T-cell (primary cell): ENCODE measurements at regions not wholly inside any gene's neighbourhood (a gene's known extent, or its start where the extent isn't known, plus 50 kb on each side); places are given as distances from the start of the nearest gene placed in this dataset.

ENCODE experiments used
- ATAC-seq, 4 experiments: fragments of 200-7000 bp in 3 of 4; fragments of 150-1000 bp in 1 of 4; cut with Tn5 transposase; replicated peaks in 1 of 4; 1 replicate in 3 of 4; 2 replicates in 1 of 4; pipeline ENCODE4 v1.10.0; 2021; ENCODE audit warnings: moderate library complexity in 3 of 4, mild to moderate bottlenecking in 2 of 4, moderate number of reproducible peaks in 1 of 4
- CTCF ChIA-PET, 2 donors: fragments of 300-600 bp; sonication (Branson Sonifier 250); formaldehyde crosslinking; loops; one replicate each; lab custom pipeline; 2022; ENCODE audit warnings: antibody characterized with exemption in 2 of 2; lab: Charles Lee
- POLR2A ChIA-PET, 2 donors: fragments of 300-600 bp; sonication (Branson Sonifier 250); formaldehyde crosslinking; loops; one replicate each; lab custom pipeline; 2022; ENCODE audit warnings: antibody characterized with exemption in 2 of 2; lab: Charles Lee
- DNase-seq, 35 experiments: peaks; one replicate each; pipeline versions ENCODE4 v3.0.0 to v3.0.0-alpha.2; 2013 to 2023
- H3K27ac ChIP-seq: one replicate; pipeline ENCODE4 v1.5.1; 2013; ENCODE audit warnings: low read length
- H3K27me3 ChIP-seq, 2 experiments: replicated peaks in 1 of 2; 1 replicate in 1 of 2; 2 replicates in 1 of 2; pipeline versions ENCODE4 v1.6.1 to v1.7.0; 2013; ENCODE audit warnings: low read length in 1 of 2, mixed read lengths in 1 of 2; ENCODE audit not compliant: control insufficient read depth in 2 of 2, insufficient read depth in 2 of 2; ENCODE audit errors: extremely low read depth in 1 of 2
- H3K36me3 ChIP-seq, 2 donors: 1 replicate in 1 of 2; 2 replicates in 1 of 2; pipeline versions ENCODE4 v1.6.1 to v1.7.0; 2013; ENCODE audit warnings: low read length in 1 of 2; ENCODE audit not compliant: control insufficient read depth in 2 of 2, insufficient read depth in 1 of 2; ENCODE audit errors: extremely low read depth in 1 of 2
- H3K4me1 ChIP-seq, 2 experiments: 1 replicate in 1 of 2; 2 replicates in 1 of 2; pipeline versions ENCODE4 v1.6.1 to v1.7.0; 2013; ENCODE audit warnings: low read length in 2 of 2, mixed read lengths in 1 of 2; ENCODE audit not compliant: insufficient read depth in 2 of 2, control insufficient read depth in 1 of 2; ENCODE audit errors: extremely low read depth in 1 of 2
- H3K4me3 ChIP-seq, 2 donors: 1 replicate in 1 of 2; 2 replicates in 1 of 2; pipeline versions ENCODE4 v1.5.1 to v1.7.0; 2013; ENCODE audit warnings: mild to moderate bottlenecking in 2 of 2, low read length in 1 of 2, moderate library complexity in 1 of 2; ENCODE audit not compliant: control insufficient read depth in 1 of 2; ENCODE audit errors: extremely low read depth in 1 of 2
- H3K9me3 ChIP-seq: 2 replicates; pipeline ENCODE4 v1.7.0; 2013
- H3K27ac Mint-ChIP-seq, 2 donors: one replicate each; pipeline ENCODE4 v1.8.0; 2020 to 2021; ENCODE audit warnings: mild to moderate bottlenecking in 2 of 2, mixed read lengths in 2 of 2
- H3K27me3 Mint-ChIP-seq, 2 donors: one replicate each; pipeline ENCODE4 v1.8.0; 2021 to 2022; ENCODE audit warnings: mixed read lengths in 2 of 2
- H3K36me3 Mint-ChIP-seq: one replicate; pipeline ENCODE4 v1.8.0; 2021; ENCODE audit warnings: mixed read lengths
- H3K4me1 Mint-ChIP-seq, 3 donors: one replicate each; pipeline ENCODE4 v1.8.0; 2020 to 2022; ENCODE audit warnings: mixed read lengths in 3 of 3, mild to moderate bottlenecking in 1 of 3
- H3K4me3 Mint-ChIP-seq, 3 donors: one replicate each; pipeline ENCODE4 v1.8.0; 2020 to 2022; ENCODE audit warnings: mild to moderate bottlenecking in 3 of 3, mixed read lengths in 3 of 3, moderate library complexity in 3 of 3
- H3K9me3 Mint-ChIP-seq, 3 donors: one replicate each; pipeline ENCODE4 v1.8.0; 2020 to 2022; ENCODE audit warnings: mixed read lengths in 3 of 3
- WGBS: methylation state at CpG from one replicate; pipeline ENCODE4 v1.1.5; 2013; ENCODE audit warnings: missing lambda C conversion rate; ENCODE audit not compliant: insufficient coverage; 5-methylcytosine and 5-hydroxymethylcytosine counted together

- no peak for ATAC-seq
- Mint-ChIP-seq H3K27ac (no peak overlapping the region), H3K27me3 (peaks cover 0 to 6% of the 10 kb centered on the region in 2 donors), H3K4me1 (no peaks in the 10 kb centered on the region), H3K4me3 (no peak overlapping the region), H3K9me3 (peaks cover 3 to 13% (median 8%) of the 10 kb centered on the region in 3 donors), H3K36me3 (no peaks in the 10 kb centered on the region)
- Histone ChIP-seq H3K4me1 (no peaks in the 10 kb centered on the region), H3K4me3 (no peak overlapping the region), H3K27ac (no peak overlapping the region), H3K9me3 (no peaks in the 10 kb centered on the region), H3K36me3 (no peaks in the 10 kb centered on the region), H3K27me3 (no peaks in the 10 kb centered on the region)
- ChIA-PET POLR2A (no interaction called here), CTCF (no interaction called here)
- DNase-seq, result no peak
- WGBS, result no CpG with 5 or more reads among the region's 2 CpGs
These were observed 311.3 kb upstream of the DDHD1 start for GRCh38 chr14:53464376-53464775.

GRCh38 chr14:53462931-53463778 lies 310.0 kb upstream of the DDHD1 start:
- no peak overlapping the region for H3K27ac Mint-ChIP-seq
- no peak overlapping the region for H3K4me3 Mint-ChIP-seq
- POLR2A ChIA-PET, result no interaction called here
- no peaks in the 10 kb centered on the region for H3K4me1 Mint-ChIP-seq
- DNase-seq, result no peak
- WGBS, result 80% methylated on average over 4 of the region's 9 CpGs
- H3K36me3 Mint-ChIP-seq, result no peaks in the 10 kb centered on the region
- H3K27ac ChIP-seq, result no peak overlapping the region
- peaks cover 0 to 6% of the 10 kb centered on the region in 2 donors for H3K27me3 Mint-ChIP-seq
- H3K9me3 Mint-ChIP-seq, result peaks cover 3 to 13% (median 8%) of the 10 kb centered on the region in 3 donors
- no peaks in the 10 kb centered on the region for H3K27me3 ChIP-seq
- no peaks in the 10 kb centered on the region for H3K9me3 ChIP-seq
- H3K4me1 ChIP-seq, result no peaks in the 10 kb centered on the region
- no peaks in the 10 kb centered on the region for H3K36me3 ChIP-seq
- CTCF ChIA-PET, result no interaction called here
- ATAC-seq, result no peak
- H3K4me3 ChIP-seq, result no peak overlapping the region

GRCh38 chr14:53461858-53462257 lies 308.7 kb upstream of the DDHD1 start:
- Histone ChIP-seq H3K36me3 (no peaks in the 10 kb centered on the region), H3K4me3 (no peak overlapping the region), H3K4me1 (no peaks in the 10 kb centered on the region), H3K27ac (no peak overlapping the region), H3K27me3 (no peaks in the 10 kb centered on the region), H3K9me3 (no peaks in the 10 kb centered on the region)
- no peaks in the 10 kb centered on the region for H3K4me1 Mint-ChIP-seq
- H3K36me3 Mint-ChIP-seq, result no peaks in the 10 kb centered on the region
- H3K27ac Mint-ChIP-seq, result no peak overlapping the region
- DNase-seq, result no peak
- H3K27me3 Mint-ChIP-seq, result peaks cover 0 to 6% of the 10 kb centered on the region in 2 donors
- 86% methylated on average over 2 of the region's 6 CpGs for WGBS
- ChIA-PET POLR2A (no interaction called here), CTCF (no interaction called here)
- peaks cover 3 to 13% (median 8%) of the 10 kb centered on the region in 3 donors for H3K9me3 Mint-ChIP-seq
- H3K4me3 Mint-ChIP-seq, result no peak overlapping the region
- ATAC-seq, result no peak

GRCh38 chr14:53460544-53460943 lies 307.4 kb upstream of the DDHD1 start:
- DNase-seq, result no peak
- no peaks in the 10 kb centered on the region for H3K27me3 ChIP-seq
- no peaks in the 10 kb centered on the region for H3K4me1 ChIP-seq
- H3K36me3 ChIP-seq, result no peaks in the 10 kb centered on the region
- Mint-ChIP-seq H3K36me3 (no peaks in the 10 kb centered on the region), H3K4me1 (no peaks in the 10 kb centered on the region), H3K9me3 (peaks cover 3 to 13% (median 4%) of the 10 kb centered on the region in 3 donors), H3K27ac (no peak overlapping the region), H3K4me3 (no peak overlapping the region), H3K27me3 (peaks cover 0 to 6% of the 10 kb centered on the region in 2 donors)
- no peak overlapping the region for H3K4me3 ChIP-seq
- POLR2A ChIA-PET, result no interaction called here
- CTCF ChIA-PET, result no interaction called here
- no peak for ATAC-seq
- no peak overlapping the region for H3K27ac ChIP-seq
- no peaks in the 10 kb centered on the region for H3K9me3 ChIP-seq
- 83% methylated on average over 1 of the region's 1 CpG for WGBS

GRCh38 chr14:53458368-53458814 lies 305.3 kb upstream of the DDHD1 start:
- ChIA-PET CTCF (interaction anchor here in 1 of 2 donors (0.6 kb wide), 1 partner anchor 225 kb away, joined by 5 read pairs; no protein-coding TSS in a partner anchor), POLR2A (no interaction called here)
- WGBS, result 83% methylated on average over 1 of the region's 2 CpGs
- Mint-ChIP-seq H3K4me3 (no peak overlapping the region), H3K27ac (no peak overlapping the region), H3K9me3 (peaks cover 1 to 6% (median 4%) of the 10 kb centered on the region in 3 donors), H3K36me3 (no peaks in the 10 kb centered on the region), H3K4me1 (no peaks in the 10 kb centered on the region), H3K27me3 (peaks cover 0 to 6% of the 10 kb centered on the region in 2 donors)
- H3K4me3 ChIP-seq, result no peak overlapping the region
- no peak for ATAC-seq
- H3K27me3 ChIP-seq, result no peaks in the 10 kb centered on the region
- H3K27ac ChIP-seq, result no peak overlapping the region
- H3K36me3 ChIP-seq, result no peaks in the 10 kb centered on the region
- no peaks in the 10 kb centered on the region for H3K4me1 ChIP-seq
- no peak for DNase-seq
- no peaks in the 10 kb centered on the region for H3K9me3 ChIP-seq

GRCh38 chr14:53456931-53457330 lies 303.8 kb upstream of the DDHD1 start:
- DNase-seq, result no peak
- Histone ChIP-seq H3K27me3 (no peaks in the 10 kb centered on the region), H3K9me3 (no peaks in the 10 kb centered on the region), H3K27ac (no peak overlapping the region), H3K4me1 (no peaks in the 10 kb centered on the region), H3K4me3 (no peak overlapping the region), H3K36me3 (no peaks in the 10 kb centered on the region)
- no peak for ATAC-seq
- Mint-ChIP-seq H3K9me3 (peaks cover 1 to 6% (median 4%) of the 10 kb centered on the region in 3 donors), H3K36me3 (no peaks in the 10 kb centered on the region), H3K4me1 (no peaks in the 10 kb centered on the region), H3K27ac (no peak overlapping the region), H3K27me3 (peaks cover 0 to 6% of the 10 kb centered on the region in 2 donors), H3K4me3 (no peak overlapping the region)
- ChIA-PET POLR2A (no interaction called here), CTCF (no interaction called here)
- WGBS, result no CpG with 5 or more reads among the region's 1 CpG
